Sigmoid colon (tissue), 4 donors: ENCODE measurements at regions not wholly inside any gene's neighbourhood (a gene's known extent, or its start where the extent isn't known, plus 50 kb on each side); places are given as distances from the start of the nearest gene placed in this dataset.
"Not testable (repeated sequence)": the region's sequence is repeated elsewhere in the genome, so short reads cannot be mapped to it uniquely, and the experiment has no call there.

ENCODE experiments used
- EP300 ChIP-seq, 4 donors: sonication (generic); formaldehyde crosslinking; IDR thresholded peaks; one replicate each; pipeline ENCODE4 v1.6.1; 2017; ENCODE audit warnings: antibody characterized with exemption in 4 of 4
- POLR2A ChIP-seq, 2 donors: fragments of 450-650 bp; IDR thresholded peaks; one replicate each; pipeline ENCODE4 v1.6.1; 2016; ENCODE audit warnings: antibody characterized with exemption in 2 of 2, mild to moderate bottlenecking in 2 of 2, moderate library complexity in 2 of 2
- POLR2AphosphoS5 ChIP-seq, 4 donors: sonication (generic); formaldehyde crosslinking; IDR thresholded peaks; one replicate each; pipeline ENCODE4 v1.6.1; 2017; ENCODE audit warnings: antibody characterized with exemption in 4 of 4
- TF ChIP-seq, protein P1 (sequence below), 4 experiments: fragments of 450-650 bp in 3 of 4; fragments of 200-600 bp in 1 of 4; IDR thresholded peaks; one replicate each; pipeline ENCODE4 v1.5.1; 2016 to 2019; ENCODE audit warnings: antibody characterized with exemption in 4 of 4, mild to moderate bottlenecking in 3 of 4, moderate library complexity in 2 of 4

DNA sequence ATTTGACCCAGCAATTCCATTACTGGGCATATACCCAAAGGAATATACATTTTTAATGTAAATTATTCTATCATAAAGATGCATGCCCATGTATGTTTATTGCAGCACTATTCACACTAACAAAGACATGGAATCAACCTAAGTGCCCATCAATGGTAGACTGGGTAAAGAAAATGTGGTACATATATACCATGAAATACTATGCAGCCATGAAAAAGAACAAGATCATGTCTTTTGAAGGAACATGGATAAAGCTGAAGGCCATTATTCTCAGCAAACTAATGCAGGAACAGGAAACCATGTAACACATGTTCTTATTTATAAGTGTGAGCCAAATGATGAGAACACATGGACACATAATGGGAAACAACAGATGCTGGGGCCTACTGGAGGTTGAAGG, 603.0 kb upstream of the MARCKS start:
- TF ChIP-seq, protein P1, sequence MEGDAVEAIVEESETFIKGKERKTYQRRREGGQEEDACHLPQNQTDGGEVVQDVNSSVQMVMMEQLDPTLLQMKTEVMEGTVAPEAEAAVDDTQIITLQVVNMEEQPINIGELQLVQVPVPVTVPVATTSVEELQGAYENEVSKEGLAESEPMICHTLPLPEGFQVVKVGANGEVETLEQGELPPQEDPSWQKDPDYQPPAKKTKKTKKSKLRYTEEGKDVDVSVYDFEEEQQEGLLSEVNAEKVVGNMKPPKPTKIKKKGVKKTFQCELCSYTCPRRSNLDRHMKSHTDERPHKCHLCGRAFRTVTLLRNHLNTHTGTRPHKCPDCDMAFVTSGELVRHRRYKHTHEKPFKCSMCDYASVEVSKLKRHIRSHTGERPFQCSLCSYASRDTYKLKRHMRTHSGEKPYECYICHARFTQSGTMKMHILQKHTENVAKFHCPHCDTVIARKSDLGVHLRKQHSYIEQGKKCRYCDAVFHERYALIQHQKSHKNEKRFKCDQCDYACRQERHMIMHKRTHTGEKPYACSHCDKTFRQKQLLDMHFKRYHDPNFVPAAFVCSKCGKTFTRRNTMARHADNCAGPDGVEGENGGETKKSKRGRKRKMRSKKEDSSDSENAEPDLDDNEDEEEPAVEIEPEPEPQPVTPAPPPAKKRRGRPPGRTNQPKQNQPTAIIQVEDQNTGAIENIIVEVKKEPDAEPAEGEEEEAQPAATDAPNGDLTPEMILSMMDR (IDR thresholded peaks at IDR 0.05), result not testable (repeated sequence)
- TF ChIP-seq POLR2A, POLR2AphosphoS5, EP300 (IDR thresholded peaks at IDR 0.05): not testable (repeated sequence)
